HFFc6 (cell line): ENCODE measurements at regions not wholly inside any gene's neighbourhood (a gene's known extent, or its start where the extent isn't known, plus 50 kb on each side); places are given as distances from the start of the nearest gene placed in this dataset.

Experiments
- DNase-seq: peaks from one replicate; pipeline ENCODE4 v3.0.0-alpha.2; 2018
- H3K27ac Mint-ChIP-seq: 2 replicates; pipeline ENCODE4 v1.8.0; 2020; ENCODE audit warnings: mild to moderate bottlenecking, mixed read lengths
- H3K27me3 Mint-ChIP-seq: 2 replicates; pipeline ENCODE4 v1.8.0; 2021; ENCODE audit warnings: mild to moderate bottlenecking, moderate library complexity, mixed read lengths; ENCODE audit not compliant: insufficient read depth
- H3K36me3 Mint-ChIP-seq: 2 replicates; pipeline ENCODE4 v1.8.0; 2021; ENCODE audit warnings: low read depth, mixed read lengths
- H3K4me1 Mint-ChIP-seq: 2 replicates; pipeline ENCODE4 v1.8.0; 2020; ENCODE audit warnings: low read depth, mixed read lengths
- H3K4me3 Mint-ChIP-seq: 2 replicates; pipeline ENCODE4 v1.8.0; 2020; ENCODE audit warnings: mild to moderate bottlenecking, moderate library complexity, mixed read lengths
- H3K9me3 Mint-ChIP-seq: 2 replicates; pipeline ENCODE4 v1.8.0; 2020; ENCODE audit warnings: mild to moderate bottlenecking, mixed read lengths
- TF ChIP-seq, protein P1 (sequence below): fragments of 200-600 bp; sonication (generic); IDR thresholded peaks from 2 replicates; pipeline ENCODE4 v1.5.0; 2021; ENCODE audit warnings: antibody characterized with exemption, mild to moderate bottlenecking

DNA sequence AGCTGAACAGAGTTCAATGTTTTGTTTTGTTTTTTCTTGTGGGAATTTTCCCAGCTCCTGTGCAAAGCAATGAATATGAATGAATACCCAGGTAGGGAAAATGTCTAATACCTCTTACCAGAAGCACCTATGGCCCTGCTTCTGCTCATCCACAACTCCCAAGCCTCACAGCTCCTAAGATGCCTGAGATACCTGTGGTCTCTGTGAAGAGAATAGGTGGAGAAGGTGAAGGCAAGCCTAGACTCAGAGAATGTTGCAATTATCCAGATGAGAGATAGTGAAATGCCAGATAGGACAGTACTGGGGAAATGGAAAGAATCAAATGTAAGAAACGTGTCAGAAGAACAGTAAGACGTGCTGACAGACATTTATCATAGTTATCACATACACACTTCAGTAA lies 70.2 kb upstream of the NOCT start:
- Mint-ChIP-seq H3K36me3 (no peaks in the 10 kb centered on the region), H3K27me3 (peaks cover 19% of the 10 kb centered on the region), H3K4me1 (no peaks in the 10 kb centered on the region), H3K27ac (no peak overlapping the region), H3K9me3 (no peaks in the 10 kb centered on the region), H3K4me3 (no peak overlapping the region)
- TF ChIP-seq, protein P1, sequence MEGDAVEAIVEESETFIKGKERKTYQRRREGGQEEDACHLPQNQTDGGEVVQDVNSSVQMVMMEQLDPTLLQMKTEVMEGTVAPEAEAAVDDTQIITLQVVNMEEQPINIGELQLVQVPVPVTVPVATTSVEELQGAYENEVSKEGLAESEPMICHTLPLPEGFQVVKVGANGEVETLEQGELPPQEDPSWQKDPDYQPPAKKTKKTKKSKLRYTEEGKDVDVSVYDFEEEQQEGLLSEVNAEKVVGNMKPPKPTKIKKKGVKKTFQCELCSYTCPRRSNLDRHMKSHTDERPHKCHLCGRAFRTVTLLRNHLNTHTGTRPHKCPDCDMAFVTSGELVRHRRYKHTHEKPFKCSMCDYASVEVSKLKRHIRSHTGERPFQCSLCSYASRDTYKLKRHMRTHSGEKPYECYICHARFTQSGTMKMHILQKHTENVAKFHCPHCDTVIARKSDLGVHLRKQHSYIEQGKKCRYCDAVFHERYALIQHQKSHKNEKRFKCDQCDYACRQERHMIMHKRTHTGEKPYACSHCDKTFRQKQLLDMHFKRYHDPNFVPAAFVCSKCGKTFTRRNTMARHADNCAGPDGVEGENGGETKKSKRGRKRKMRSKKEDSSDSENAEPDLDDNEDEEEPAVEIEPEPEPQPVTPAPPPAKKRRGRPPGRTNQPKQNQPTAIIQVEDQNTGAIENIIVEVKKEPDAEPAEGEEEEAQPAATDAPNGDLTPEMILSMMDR: no peak
- DNase-seq: no peak

DNA sequence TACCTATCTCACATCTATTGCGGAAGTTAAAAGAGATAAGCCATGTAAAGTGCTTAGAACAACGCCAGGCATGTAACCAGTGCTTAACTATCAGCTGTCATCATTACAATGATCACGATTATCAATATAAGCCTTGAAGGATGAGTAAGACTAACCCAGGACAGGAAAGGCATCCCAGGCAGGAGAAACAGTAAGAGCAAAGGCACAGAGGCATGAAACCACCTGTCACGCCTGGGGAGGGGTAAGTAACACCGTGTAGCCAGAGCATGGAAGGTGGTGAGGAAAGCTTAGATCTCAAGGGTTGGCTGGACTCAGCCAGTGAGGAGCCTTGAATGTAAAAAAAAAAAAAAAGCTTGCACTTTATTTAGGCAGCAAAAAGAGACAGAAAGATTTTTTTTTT lies 71.7 kb upstream of the NOCT start:
- H3K4me3 Mint-ChIP-seq: no peak overlapping the region
- TF ChIP-seq, protein P1: no peak
- H3K4me1 Mint-ChIP-seq: no peaks in the 10 kb centered on the region; the same call in 1 of the 2 replicates
- peaks cover 17% of the 10 kb centered on the region for H3K27me3 Mint-ChIP-seq
- H3K36me3 Mint-ChIP-seq: no peaks in the 10 kb centered on the region
- no peak overlapping the region for H3K27ac Mint-ChIP-seq
- no peaks in the 10 kb centered on the region for H3K9me3 Mint-ChIP-seq
- no peak for DNase-seq

DNA sequence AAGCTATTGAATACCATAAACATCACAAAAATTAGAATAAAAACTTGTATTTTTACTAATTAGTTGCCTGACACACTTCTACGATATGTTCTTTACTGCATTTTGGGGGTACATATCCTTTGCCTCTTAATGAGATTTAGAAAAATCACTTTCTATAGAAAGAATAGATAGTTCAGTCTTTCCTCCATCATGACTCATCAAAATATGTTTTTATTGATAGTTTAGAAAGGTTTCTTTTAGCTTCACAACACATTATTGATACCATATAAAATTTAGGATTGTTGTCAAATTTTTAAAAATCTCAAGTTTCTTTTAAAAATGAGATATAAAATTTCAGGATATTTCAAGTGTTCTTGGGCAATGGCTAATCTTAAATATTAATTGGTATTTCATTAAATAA lies 74.5 kb upstream of the NOCT start:
- TF ChIP-seq, protein P1: no peak
- H3K27ac Mint-ChIP-seq: no peak overlapping the region
- DNase-seq: no peak
- no peak overlapping the region for H3K4me3 Mint-ChIP-seq
- no peaks in the 10 kb centered on the region for H3K36me3 Mint-ChIP-seq
- H3K4me1 Mint-ChIP-seq: peaks cover 10% of the 10 kb centered on the region
- no peaks in the 10 kb centered on the region for H3K9me3 Mint-ChIP-seq
- H3K27me3 Mint-ChIP-seq: peaks cover 22% of the 10 kb centered on the region

DNA sequence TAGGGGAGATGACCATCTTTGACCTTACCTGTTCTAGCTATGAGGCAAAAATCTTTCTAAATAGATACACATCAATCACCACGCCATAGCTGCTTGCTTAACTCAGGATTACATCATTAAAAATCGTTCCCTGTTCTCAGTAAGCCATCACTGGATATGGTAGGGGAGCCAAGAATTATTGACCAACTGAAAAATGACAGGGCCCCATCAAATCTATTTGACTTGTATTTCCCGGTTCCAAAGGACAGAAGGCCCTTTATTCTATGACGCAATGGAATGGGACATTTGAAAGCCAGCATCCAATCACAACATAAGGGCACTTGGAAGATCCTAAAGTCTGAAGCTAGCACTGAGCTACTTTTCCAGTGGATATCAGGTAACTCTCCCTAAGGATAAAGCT lies 75.6 kb upstream of the NOCT start:
- Mint-ChIP-seq H3K36me3 (no peaks in the 10 kb centered on the region), H3K27me3 (peaks cover 22% of the 10 kb centered on the region), H3K4me3 (no peak overlapping the region)

DNA sequence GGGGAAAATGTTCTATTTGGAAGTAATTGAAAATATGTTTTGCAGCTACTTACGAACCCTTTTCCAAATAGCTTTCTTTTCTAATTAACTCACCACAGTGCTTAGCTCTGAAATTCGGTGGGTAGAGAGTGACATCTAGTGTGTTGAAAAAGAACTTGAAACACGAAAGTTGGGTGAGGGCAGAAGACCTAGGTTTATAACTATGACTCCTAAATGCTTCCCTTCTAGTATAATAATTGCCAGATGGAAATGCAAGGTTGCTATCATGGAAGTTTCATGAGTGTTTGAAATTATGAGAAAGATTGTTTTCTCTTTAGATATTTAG lies 77.3 kb upstream of the NOCT start:
- peak; percentile 43 for DNase-seq
- Mint-ChIP-seq H3K9me3 (no peaks in the 10 kb centered on the region), H3K4me1 (peaks cover 10% of the 10 kb centered on the region), H3K27ac (no peak overlapping the region), H3K36me3 (no peaks in the 10 kb centered on the region), H3K27me3 (peaks cover 21% of the 10 kb centered on the region), H3K4me3 (0 out of 2 replicates have a peak overlapping the region, but pooled peaks have one; percentile 18)
- TF ChIP-seq, protein P1: peak; percentile 75

More for the DNA sequence above, 75.6 kb upstream of the NOCT start:
- TF ChIP-seq, protein P1: no peak
- H3K4me1 Mint-ChIP-seq: peaks cover 10% of the 10 kb centered on the region
- no peak overlapping the region for H3K27ac Mint-ChIP-seq
- no peaks in the 10 kb centered on the region for H3K9me3 Mint-ChIP-seq
- no peak for DNase-seq
